Endodermal cell (in vitro differentiated cells): ENCODE measurements at regions not wholly inside any gene's neighbourhood (a gene's known extent, or its start where the extent isn't known, plus 50 kb on each side); places are given as distances from the start of the nearest gene placed in this dataset.

Experiments used
- DNase-seq: peaks from one replicate; pipeline ENCODE4 v3.0.0-alpha.2; 2017
- H3K27ac ChIP-seq: 2 replicates; pipeline ENCODE4 v1.5.1; 2013; ENCODE audit warnings: mild to moderate bottlenecking, low read depth, low read length, moderate library complexity
- H3K27me3 ChIP-seq: 2 replicates; pipeline ENCODE4 v1.6.1; 2013; ENCODE audit warnings: mild to moderate bottlenecking, low read length, moderate library complexity; ENCODE audit not compliant: insufficient read depth, control insufficient read depth, poor library complexity, severe bottlenecking
- H3K36me3 ChIP-seq: 2 replicates; pipeline ENCODE4 v1.7.0; 2013; ENCODE audit warnings: mild to moderate bottlenecking, low read length, moderate library complexity; ENCODE audit not compliant: control insufficient read depth, insufficient read depth
- H3K4me1 ChIP-seq: one replicate; pipeline ENCODE4 v1.7.0; 2013; ENCODE audit warnings: low read length; ENCODE audit not compliant: control insufficient read depth, insufficient read depth
- H3K4me3 ChIP-seq: 2 replicates; pipeline ENCODE4 v1.5.1; 2013; ENCODE audit warnings: mild to moderate bottlenecking, low read length, moderate library complexity
- H3K9ac ChIP-seq: 2 replicates; pipeline ENCODE4 v1.6.1; 2013; ENCODE audit warnings: mild to moderate bottlenecking, low read length, moderate library complexity; ENCODE audit not compliant: poor library complexity, severe bottlenecking; ENCODE audit errors: extremely low read depth
- H3K9me3 ChIP-seq: 2 replicates; pipeline ENCODE4 v1.6.1; 2013; ENCODE audit warnings: mild to moderate bottlenecking, low read length, moderate library complexity; ENCODE audit not compliant: control insufficient read depth
- H3K27ac Mint-ChIP-seq: 2 replicates; pipeline ENCODE4 v1.8.0; 2020; ENCODE audit warnings: mixed read lengths
- H3K27me3 Mint-ChIP-seq: 2 replicates; pipeline ENCODE4 v1.8.0; 2021; ENCODE audit warnings: mild to moderate bottlenecking, mixed read lengths; ENCODE audit not compliant: insufficient read depth
- H3K36me3 Mint-ChIP-seq: 2 replicates; pipeline ENCODE4 v1.8.0; 2020; ENCODE audit warnings: low read depth, mixed read lengths
- H3K4me1 Mint-ChIP-seq: 2 replicates; pipeline ENCODE4 v1.8.0; 2020; ENCODE audit warnings: mixed read lengths
- H3K4me3 Mint-ChIP-seq: 2 replicates; pipeline ENCODE4 v1.8.0; 2020; ENCODE audit warnings: mild to moderate bottlenecking, moderate library complexity, mixed read lengths
- H3K9me3 Mint-ChIP-seq: 2 replicates; pipeline ENCODE4 v1.8.0; 2020; ENCODE audit warnings: mild to moderate bottlenecking, mixed read lengths
- WGBS, 2 experiments: methylation state at CpG; one replicate each; pipeline versions ENCODE4 v1.1.5 to v1.1.7; 2013; ENCODE audit warnings: missing lambda C conversion rate in 2 of 2, mixed read lengths in 1 of 2; ENCODE audit not compliant: insufficient coverage in 1 of 2, insufficient read length in 1 of 2; 5-methylcytosine and 5-hydroxymethylcytosine counted together
- TF ChIP-seq, protein P1 (sequence below): fragments of 200-600 bp; sonication (generic); conservative IDR thresholded peaks from 2 replicates; pipeline ENCODE4 v1.5.0; 2021; ENCODE audit warnings: antibody characterized with exemption, mild to moderate bottlenecking

DNA sequence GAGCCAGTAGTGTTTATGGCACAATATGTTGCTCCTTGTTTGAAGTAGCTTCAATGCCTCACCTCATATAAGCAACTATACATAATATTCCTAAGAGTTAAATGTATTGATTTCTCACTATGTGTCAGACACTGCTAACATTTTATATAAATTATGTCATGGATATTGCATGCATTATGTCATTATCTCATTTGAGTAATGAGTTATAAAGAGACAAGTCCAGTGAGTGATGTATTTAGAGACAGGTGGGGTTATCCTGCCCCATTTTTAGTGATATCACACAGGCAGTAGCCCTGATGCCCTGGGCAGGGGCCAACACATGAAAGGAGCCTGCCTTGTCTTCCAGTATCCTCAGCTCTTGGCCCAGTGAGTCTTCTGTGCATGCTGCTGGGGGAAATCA lies 247.0 kb upstream of the SESN3 start:
- Mint-ChIP-seq H3K36me3 (no peaks in the 10 kb centered on the region), H3K27ac (no peak overlapping the region), H3K27me3 (peaks cover 2% of the 10 kb centered on the region), H3K9me3 (peaks cover 17% of the 10 kb centered on the region), H3K4me1 (peaks cover 3% of the 10 kb centered on the region), H3K4me3 (no peak overlapping the region)
- H3K27ac ChIP-seq, result no peak overlapping the region
- DNase-seq, result no peak
- H3K4me1 ChIP-seq, result no peaks in the 10 kb centered on the region
- no peaks in the 10 kb centered on the region for H3K9me3 ChIP-seq
- no peak overlapping the region for H3K9ac ChIP-seq
- H3K36me3 ChIP-seq, result no peaks in the 10 kb centered on the region
- TF ChIP-seq, protein P1, sequence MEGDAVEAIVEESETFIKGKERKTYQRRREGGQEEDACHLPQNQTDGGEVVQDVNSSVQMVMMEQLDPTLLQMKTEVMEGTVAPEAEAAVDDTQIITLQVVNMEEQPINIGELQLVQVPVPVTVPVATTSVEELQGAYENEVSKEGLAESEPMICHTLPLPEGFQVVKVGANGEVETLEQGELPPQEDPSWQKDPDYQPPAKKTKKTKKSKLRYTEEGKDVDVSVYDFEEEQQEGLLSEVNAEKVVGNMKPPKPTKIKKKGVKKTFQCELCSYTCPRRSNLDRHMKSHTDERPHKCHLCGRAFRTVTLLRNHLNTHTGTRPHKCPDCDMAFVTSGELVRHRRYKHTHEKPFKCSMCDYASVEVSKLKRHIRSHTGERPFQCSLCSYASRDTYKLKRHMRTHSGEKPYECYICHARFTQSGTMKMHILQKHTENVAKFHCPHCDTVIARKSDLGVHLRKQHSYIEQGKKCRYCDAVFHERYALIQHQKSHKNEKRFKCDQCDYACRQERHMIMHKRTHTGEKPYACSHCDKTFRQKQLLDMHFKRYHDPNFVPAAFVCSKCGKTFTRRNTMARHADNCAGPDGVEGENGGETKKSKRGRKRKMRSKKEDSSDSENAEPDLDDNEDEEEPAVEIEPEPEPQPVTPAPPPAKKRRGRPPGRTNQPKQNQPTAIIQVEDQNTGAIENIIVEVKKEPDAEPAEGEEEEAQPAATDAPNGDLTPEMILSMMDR, result no peak
- H3K4me3 ChIP-seq, result no peak overlapping the region
- no peaks in the 10 kb centered on the region for H3K27me3 ChIP-seq

DNA sequence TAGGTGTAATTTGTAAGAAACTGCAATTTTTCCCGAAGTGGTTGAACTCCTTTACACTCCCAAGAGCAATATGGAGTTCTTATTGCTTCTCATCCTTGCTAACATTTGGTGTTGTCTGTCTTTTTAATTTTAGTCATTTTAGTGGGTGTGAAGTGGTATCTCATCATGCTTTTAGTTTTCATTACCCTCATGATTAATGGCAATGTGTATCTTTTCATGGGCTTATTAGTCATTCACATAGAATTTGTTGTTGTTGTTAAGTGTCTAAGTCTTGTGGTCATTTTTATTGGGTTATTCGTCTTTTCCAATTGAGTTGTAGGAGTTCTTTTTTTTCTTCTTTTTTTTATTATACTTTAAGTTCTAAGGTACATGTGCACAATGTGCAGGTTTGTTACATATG lies 238.3 kb upstream of the SESN3 start:
- Mint-ChIP-seq H3K4me1 (no peaks in the 10 kb centered on the region), H3K36me3 (no peaks in the 10 kb centered on the region), H3K9me3 (peaks cover 3% of the 10 kb centered on the region), H3K4me3 (no peak overlapping the region), H3K27ac (no peak overlapping the region), H3K27me3 (no peaks in the 10 kb centered on the region)
- WGBS, 2 experiments, result 83 to 86% methylated on average over 1 of the region's 2 CpGs
- no peak overlapping the region for H3K4me3 ChIP-seq
- H3K9ac ChIP-seq, result no peak overlapping the region
- no peak for DNase-seq
- H3K9me3 ChIP-seq, result no peaks in the 10 kb centered on the region
- H3K27ac ChIP-seq, result no peak overlapping the region
- H3K4me1 ChIP-seq, result no peaks in the 10 kb centered on the region
- H3K27me3 ChIP-seq, result no peaks in the 10 kb centered on the region
- TF ChIP-seq, protein P1, result no peak
- no peaks in the 10 kb centered on the region for H3K36me3 ChIP-seq

GRCh38 chr11:95466416-95466815 lies 235.4 kb upstream of the SESN3 start:
- DNase-seq, result no peak
- no peaks in the 10 kb centered on the region for H3K36me3 ChIP-seq
- H3K27ac ChIP-seq, result no peak overlapping the region
- no peaks in the 10 kb centered on the region for H3K27me3 ChIP-seq
- TF ChIP-seq, protein P1, result no peak
- H3K4me1 Mint-ChIP-seq, result no peaks in the 10 kb centered on the region
- H3K4me3 ChIP-seq, result no peak overlapping the region
- no peaks in the 10 kb centered on the region for H3K9me3 ChIP-seq
- no peaks in the 10 kb centered on the region for H3K27me3 Mint-ChIP-seq
- no peak overlapping the region for H3K27ac Mint-ChIP-seq
- H3K4me1 ChIP-seq, result no peaks in the 10 kb centered on the region
- peaks cover 3% of the 10 kb centered on the region for H3K9me3 Mint-ChIP-seq
- H3K4me3 Mint-ChIP-seq, result no peak overlapping the region
- no peak overlapping the region for H3K9ac ChIP-seq
- no peaks in the 10 kb centered on the region for H3K36me3 Mint-ChIP-seq
